ENCODE measurements at regions not wholly inside any gene's neighbourhood (a gene's known extent, or its start where the extent isn't known, plus 50 kb on each side); places are given as distances from the start of the nearest gene placed in this dataset.

- Mint-ChIP-seq H3K36me3 (ENCODE audit: low read depth) (no peaks in the 10 kb centered on the region), H3K4me3 (no peak overlapping the region), H3K4me1 (ENCODE audit: low read depth) (no peaks in the 10 kb centered on the region), H3K27ac (no peak overlapping the region), H3K9me3 (no peaks in the 10 kb centered on the region), H3K27me3 (peaks cover 2% of the 10 kb centered on the region)
- no peak for DNase-seq
- intact Hi-C loops (cut with micrococcal nuclease): no loop called here
- POLR2A ChIA-PET: no interaction called here
- CTCF ChIA-PET: interaction anchor here (0.6 kb wide), 1 partner anchor 141 kb away, joined by 4 read pairs; no protein-coding TSS in a partner anchor
- TF ChIP-seq, protein P1, sequence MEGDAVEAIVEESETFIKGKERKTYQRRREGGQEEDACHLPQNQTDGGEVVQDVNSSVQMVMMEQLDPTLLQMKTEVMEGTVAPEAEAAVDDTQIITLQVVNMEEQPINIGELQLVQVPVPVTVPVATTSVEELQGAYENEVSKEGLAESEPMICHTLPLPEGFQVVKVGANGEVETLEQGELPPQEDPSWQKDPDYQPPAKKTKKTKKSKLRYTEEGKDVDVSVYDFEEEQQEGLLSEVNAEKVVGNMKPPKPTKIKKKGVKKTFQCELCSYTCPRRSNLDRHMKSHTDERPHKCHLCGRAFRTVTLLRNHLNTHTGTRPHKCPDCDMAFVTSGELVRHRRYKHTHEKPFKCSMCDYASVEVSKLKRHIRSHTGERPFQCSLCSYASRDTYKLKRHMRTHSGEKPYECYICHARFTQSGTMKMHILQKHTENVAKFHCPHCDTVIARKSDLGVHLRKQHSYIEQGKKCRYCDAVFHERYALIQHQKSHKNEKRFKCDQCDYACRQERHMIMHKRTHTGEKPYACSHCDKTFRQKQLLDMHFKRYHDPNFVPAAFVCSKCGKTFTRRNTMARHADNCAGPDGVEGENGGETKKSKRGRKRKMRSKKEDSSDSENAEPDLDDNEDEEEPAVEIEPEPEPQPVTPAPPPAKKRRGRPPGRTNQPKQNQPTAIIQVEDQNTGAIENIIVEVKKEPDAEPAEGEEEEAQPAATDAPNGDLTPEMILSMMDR (IDR thresholded peaks at IDR 0.05): no peak
- ATAC-seq: no peak
Observed at GRCh38 chr2:126343136-126343535, 312.8 kb upstream of the GYPC start.

- Mint-ChIP-seq H3K4me3 (no peak overlapping the region), H3K36me3 (ENCODE audit: low read depth) (no peaks in the 10 kb centered on the region), H3K27ac (no peak overlapping the region), H3K27me3 (peaks cover 2% of the 10 kb centered on the region), H3K4me1 (ENCODE audit: low read depth) (no peaks in the 10 kb centered on the region), H3K9me3 (no peaks in the 10 kb centered on the region)
- intact Hi-C loops (cut with micrococcal nuclease): no loop called here
- TF ChIP-seq, protein P1 (IDR thresholded peaks at IDR 0.05): no peak
- no peak for ATAC-seq
- ChIA-PET CTCF (no interaction called here), POLR2A (no interaction called here)
- no peak for DNase-seq
Observed at GRCh38 chr2:126344493-126344892, 311.5 kb upstream of the GYPC start.

GRCh38 chr2:126345691-126346090, 310.3 kb upstream of the GYPC start:
- POLR2A ChIA-PET: interaction anchor here (0.6 kb wide), 1 partner anchor 152 kb away, joined by 5 read pairs; no protein-coding TSS in a partner anchor
- H3K27ac Mint-ChIP-seq: no peak overlapping the region

DNA sequence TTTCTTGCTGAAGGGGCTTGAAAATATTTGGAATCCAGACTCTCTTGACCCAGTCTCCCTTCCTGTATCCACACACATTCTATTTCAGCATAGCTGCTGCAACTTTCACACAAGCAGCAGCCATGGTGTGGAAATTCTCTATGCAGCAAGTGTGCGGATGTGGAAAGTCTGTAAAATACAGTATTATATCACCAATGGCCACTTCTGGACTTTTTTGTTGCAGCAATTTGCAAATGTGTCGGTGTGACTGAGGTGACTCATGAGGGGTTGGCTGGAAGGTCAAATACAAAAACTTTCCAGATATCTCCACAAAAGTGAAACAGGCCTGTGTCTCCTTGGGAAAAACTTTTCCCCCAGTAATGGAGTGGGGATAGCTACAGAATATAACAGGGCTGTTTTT, 299.3 kb upstream of the GYPC start:
- Mint-ChIP-seq H3K4me1 (ENCODE audit: low read depth) (no peaks in the 10 kb centered on the region), H3K27ac (no peak overlapping the region), H3K36me3 (ENCODE audit: low read depth) (no peaks in the 10 kb centered on the region), H3K9me3 (no peaks in the 10 kb centered on the region), H3K27me3 (peaks cover 7% of the 10 kb centered on the region), H3K4me3 (no peak overlapping the region)
- CTCF ChIA-PET: interaction anchor here (1.4 kb wide), 1 partner anchor 172 kb away, joined by 4 read pairs; no protein-coding TSS in a partner anchor
- TF ChIP-seq, protein P1 (IDR thresholded peaks at IDR 0.05): no peak
- intact Hi-C loops (cut with micrococcal nuclease): no loop called here
- ATAC-seq (no peak), DNase-seq (no peak)
- POLR2A ChIA-PET: no interaction called here

More at GRCh38 chr2:126345691-126346090, 310.3 kb upstream of the GYPC start:
- intact Hi-C loops (cut with micrococcal nuclease): no loop called here
- DNase-seq: no peak
- Mint-ChIP-seq H3K4me3 (no peak overlapping the region), H3K9me3 (no peaks in the 10 kb centered on the region), H3K36me3 (ENCODE audit: low read depth) (no peaks in the 10 kb centered on the region), H3K27me3 (peaks cover 6% of the 10 kb centered on the region), H3K4me1 (ENCODE audit: low read depth) (no peaks in the 10 kb centered on the region)
- CTCF ChIA-PET: interaction anchor here (1.3 kb wide), 1 partner anchor 182 kb away, joined by 4 read pairs; no protein-coding TSS in a partner anchor
- no peak for ATAC-seq
- TF ChIP-seq, protein P1 (IDR thresholded peaks at IDR 0.05): no peak

DNA sequence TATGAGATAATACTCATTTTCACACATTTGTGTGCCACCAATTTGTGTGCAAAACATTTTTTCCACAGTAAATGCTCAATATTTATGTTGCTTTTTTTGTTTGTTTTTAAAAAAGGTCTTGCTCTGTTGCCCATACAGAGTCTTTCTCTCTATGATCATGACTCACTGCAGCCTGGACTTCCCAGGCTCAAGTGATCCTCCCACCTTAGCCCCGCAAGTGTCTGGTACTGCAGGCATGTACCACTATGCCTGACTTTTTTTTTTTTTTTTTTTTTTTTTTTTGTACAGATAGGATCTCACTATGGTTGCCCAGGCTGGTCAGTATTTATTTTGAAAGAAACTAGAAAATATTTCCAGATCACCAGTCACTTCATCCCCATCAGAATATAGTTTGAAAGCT, 297.8 kb upstream of the GYPC start:
- CTCF ChIA-PET: interaction anchor here (0.9 to 1.4 kb wide), 3 partner anchors 40 to 276 kb away, joined by 3 to 4 read pairs (median 3); no protein-coding TSS in a partner anchor
- ATAC-seq: no peak
- TF ChIP-seq, protein P1 (IDR thresholded peaks at IDR 0.05): no peak
- POLR2A ChIA-PET: no interaction called here
- H3K27ac Mint-ChIP-seq: no peak overlapping the region
- H3K36me3 Mint-ChIP-seq (ENCODE audit: low read depth): no peaks in the 10 kb centered on the region
- no peaks in the 10 kb centered on the region for H3K9me3 Mint-ChIP-seq
- intact Hi-C loops (cut with micrococcal nuclease): no loop called here
- peaks cover 4% of the 10 kb centered on the region for H3K27me3 Mint-ChIP-seq
- H3K4me3 Mint-ChIP-seq: no peak overlapping the region
- no peak for DNase-seq
- H3K4me1 Mint-ChIP-seq (ENCODE audit: low read depth): no peaks in the 10 kb centered on the region

All from activated CD8-positive, alpha-beta T cell treated with anti-CD3 and anti-CD28 coated beads for 36 hours (primary cell).